ENCODE measurements at regions not wholly inside any gene's neighbourhood (a gene's known extent, or its start where the extent isn't known, plus 50 kb on each side); places are given as distances from the start of the nearest gene placed in this dataset.

- intact Hi-C loops (cut with DNase I; ENCODE audit: low total_unique reads), result no loop called here
- DNase-seq, result no peak
- Histone ChIP-seq H3K4me3 (no peak overlapping the region), H3K4me1 (no peaks in the 10 kb centered on the region), H3K36me3 (ENCODE audit: low read depth, missing control alignments) (no peaks in the 10 kb centered on the region), H3K27ac (no peak overlapping the region), H3K27me3 (no peaks in the 10 kb centered on the region), H3K9me3 (no peaks in the 10 kb centered on the region)
- 92 to 93% methylated on average over 3 of the region's 3 CpGs for WGBS, 2 donors
- TF ChIP-seq POLR2A (IDR thresholded peaks at IDR 0.05) (no peak), CTCF (IDR thresholded peaks at IDR 0.05) (no peak)
Measured at GRCh38 chr2:177129610-177130009, 83.0 kb upstream of the HNRNPA3 start.

DNA sequence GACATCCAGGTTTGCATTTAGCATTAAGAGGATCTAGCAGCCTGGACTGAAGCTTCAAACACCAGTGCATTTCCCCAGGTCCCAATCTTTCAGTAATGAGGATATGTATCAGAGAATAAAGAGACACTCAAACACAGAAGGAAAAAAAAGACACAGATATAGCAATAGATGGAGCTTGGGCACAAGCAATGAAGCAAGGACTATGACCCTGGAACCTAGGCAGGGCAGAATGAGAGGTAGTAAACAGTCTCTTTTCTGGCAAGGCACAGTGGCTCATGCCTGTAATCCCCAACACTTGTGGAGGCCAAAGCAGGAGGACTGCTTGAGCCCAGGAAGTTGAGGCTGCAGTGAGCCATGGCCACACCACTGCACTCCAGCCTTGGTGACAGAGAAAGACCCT is 80.7 kb upstream of the HNRNPA3 start:
- no peak overlapping the region for H3K27ac ChIP-seq
- H3K36me3 ChIP-seq (ENCODE audit: low read depth, missing control alignments), result no peaks in the 10 kb centered on the region
- no peak overlapping the region for H3K4me3 ChIP-seq
- TF ChIP-seq POLR2A (IDR thresholded peaks at IDR 0.05), result no peak
- no peak for TF ChIP-seq CTCF (IDR thresholded peaks at IDR 0.05)
- no peaks in the 10 kb centered on the region for H3K9me3 ChIP-seq
- intact Hi-C loops (cut with DNase I; ENCODE audit: low total_unique reads), result no loop called here
- no peak for DNase-seq
- no peaks in the 10 kb centered on the region for H3K27me3 ChIP-seq
- H3K4me1 ChIP-seq, result no peaks in the 10 kb centered on the region

GRCh38 chr2:177138823-177139222 is 73.8 kb upstream of the HNRNPA3 start:
- no peak for TF ChIP-seq POLR2A (IDR thresholded peaks at IDR 0.05)
- TF ChIP-seq CTCF (IDR thresholded peaks at IDR 0.05), result no peak
- no peak for DNase-seq
- H3K27me3 ChIP-seq, result no peaks in the 10 kb centered on the region
- H3K36me3 ChIP-seq (ENCODE audit: low read depth, missing control alignments), result no peaks in the 10 kb centered on the region
- H3K4me1 ChIP-seq, result no peaks in the 10 kb centered on the region
- H3K4me3 ChIP-seq, result no peak overlapping the region
- H3K9me3 ChIP-seq, result no peaks in the 10 kb centered on the region
- H3K27ac ChIP-seq, result no peak overlapping the region
- intact Hi-C loops (cut with DNase I; ENCODE audit: low total_unique reads), result no loop called here

DNA sequence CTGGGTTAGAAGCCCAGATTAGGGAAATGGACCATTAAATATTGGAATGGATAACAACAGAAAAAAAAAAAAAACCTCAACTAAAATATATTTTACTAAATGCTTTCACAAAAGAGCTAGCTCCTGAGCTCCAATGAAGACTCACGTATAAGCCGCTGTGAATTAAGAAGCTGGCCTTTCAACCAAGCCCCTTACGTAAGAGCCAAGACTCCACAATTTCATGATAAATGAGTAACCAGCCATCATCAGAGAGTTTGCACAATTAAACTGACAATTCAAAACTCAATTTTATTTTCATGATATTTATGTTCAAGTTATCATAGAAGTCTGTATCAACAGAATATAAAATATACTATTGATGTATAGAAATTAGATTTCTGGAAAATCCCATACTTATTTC is 70.7 kb upstream of the HNRNPA3 start:
- 93 to 95% methylated on average over 3 of the region's 3 CpGs for WGBS, 2 donors
- Histone ChIP-seq H3K36me3 (ENCODE audit: low read depth, missing control alignments) (no peaks in the 10 kb centered on the region), H3K4me1 (no peaks in the 10 kb centered on the region), H3K27me3 (no peaks in the 10 kb centered on the region), H3K9me3 (no peaks in the 10 kb centered on the region), H3K4me3 (no peak overlapping the region), H3K27ac (no peak overlapping the region)
- TF ChIP-seq POLR2A (IDR thresholded peaks at IDR 0.05), result no peak
- no peak for TF ChIP-seq CTCF (IDR thresholded peaks at IDR 0.05)
- DNase-seq, result no peak
- intact Hi-C loops (cut with DNase I; ENCODE audit: low total_unique reads), result no loop called here

GRCh38 chr2:177143444-177143843 is 69.2 kb upstream of the HNRNPA3 start:
- H3K4me1 ChIP-seq, result peaks cover under 1% of the 10 kb centered on the region
- no peaks in the 10 kb centered on the region for H3K27me3 ChIP-seq
- H3K36me3 ChIP-seq (ENCODE audit: low read depth, missing control alignments), result no peaks in the 10 kb centered on the region
- no peaks in the 10 kb centered on the region for H3K9me3 ChIP-seq
- intact Hi-C loops (cut with DNase I; ENCODE audit: low total_unique reads), result no loop called here
- WGBS, 2 donors, result 23 to 33% methylated on average over 5 of the region's 5 CpGs
- H3K4me3 ChIP-seq, result no peak overlapping the region
- no peak overlapping the region for H3K27ac ChIP-seq
- DNase-seq, result no peak
- TF ChIP-seq POLR2A (IDR thresholded peaks at IDR 0.05) (no peak), CTCF (IDR thresholded peaks at IDR 0.05) (no peak)
